H54 (cell line): ENCODE measurements at regions not wholly inside any gene's neighbourhood (a gene's known extent, or its start where the extent isn't known, plus 50 kb on each side); places are given as distances from the start of the nearest gene placed in this dataset.

Experiments used
- DNase-seq: peaks from one replicate; pipeline ENCODE4 v3.0.0; 2011; ENCODE audit warnings: low spot score, mixed read lengths; ENCODE audit not compliant: insufficient read length
- FAIRE-seq: peaks from 3 replicates; lab custom pipeline; 2011; peaks lifted over from hg19 to GRCh38; lab: Jason Lieb, UNC
- POLR2A ChIP-seq: IDR thresholded peaks from 2 replicates; pipeline ENCODE4 v1.6.1; 2011; ENCODE audit warnings: low read depth, mild to moderate bottlenecking, low read length

DNA sequence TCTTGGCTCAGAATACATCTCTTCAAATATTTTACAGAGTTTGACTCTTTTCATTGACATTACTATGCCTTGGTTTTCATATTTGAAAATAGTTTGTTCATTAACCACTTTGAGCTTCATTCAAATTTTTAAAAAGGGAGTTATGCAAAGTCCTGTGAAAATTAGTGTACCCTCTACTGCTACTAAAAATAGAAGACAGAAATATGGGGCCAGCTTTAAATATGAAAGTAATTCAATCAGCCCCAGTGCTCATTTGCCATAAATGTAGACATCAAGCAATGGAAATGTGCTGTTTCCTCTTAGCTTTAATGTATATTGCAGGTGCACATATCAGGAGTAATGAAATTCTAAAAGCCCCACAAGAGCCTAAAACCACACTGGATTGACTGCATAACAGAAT lies 218.7 kb downstream of the SPATA18 start:
- FAIRE-seq (no peak), DNase-seq (no peak)
- TF ChIP-seq POLR2A: no peak

DNA sequence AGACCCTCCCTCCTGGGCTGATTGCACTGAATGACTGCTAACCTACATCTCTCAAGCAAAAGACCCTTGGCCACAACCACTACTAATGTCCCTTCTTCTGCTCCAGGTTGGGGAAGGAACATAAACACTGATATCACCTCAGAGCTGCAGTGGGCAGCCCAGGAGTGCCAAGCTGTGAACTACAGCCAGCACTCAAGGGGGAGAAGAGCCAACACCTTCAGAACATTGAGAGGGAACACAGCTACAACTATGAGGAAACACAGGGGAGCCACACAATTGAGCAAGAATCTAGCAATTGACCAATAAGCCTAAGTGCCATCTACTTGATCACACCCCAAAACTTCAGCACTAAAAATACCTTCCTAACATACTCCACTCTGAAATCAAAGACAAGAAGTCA lies 222.8 kb downstream of the SPATA18 start:
- no peak for FAIRE-seq
- DNase-seq: no peak
- no peak for TF ChIP-seq POLR2A

DNA sequence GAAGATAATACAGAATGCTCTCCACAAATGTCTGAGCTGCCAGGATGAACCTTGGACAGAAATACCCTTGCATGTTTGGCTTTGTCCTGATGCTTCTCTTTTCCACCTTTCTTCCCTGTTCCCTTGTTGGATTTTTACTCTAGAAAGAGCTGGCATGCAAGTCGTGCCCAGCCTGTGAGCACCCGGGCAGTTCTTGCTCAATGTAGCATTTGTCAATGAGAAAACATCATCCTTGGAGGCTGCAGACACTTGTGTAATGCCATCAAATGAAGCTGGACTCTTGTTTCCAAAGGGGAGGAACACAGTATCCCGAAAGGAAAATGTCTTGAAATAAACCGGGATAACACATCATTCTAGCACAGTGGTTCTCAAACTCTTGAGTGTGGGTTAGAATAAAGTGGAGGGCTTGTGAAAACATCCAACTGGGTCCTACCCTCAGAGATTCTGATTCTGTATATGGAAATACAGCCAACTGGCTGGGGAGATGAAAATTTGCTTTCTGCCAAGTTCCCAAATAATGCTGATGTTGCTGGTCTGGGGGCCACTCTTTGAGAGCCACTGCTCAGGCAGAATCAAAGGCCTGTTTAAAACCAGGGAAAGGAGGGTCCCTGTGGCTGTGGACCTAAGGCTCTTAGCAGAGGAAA lies 237.2 kb downstream of the SPATA18 start:
- TF ChIP-seq POLR2A: no peak
- FAIRE-seq: no peak

DNA sequence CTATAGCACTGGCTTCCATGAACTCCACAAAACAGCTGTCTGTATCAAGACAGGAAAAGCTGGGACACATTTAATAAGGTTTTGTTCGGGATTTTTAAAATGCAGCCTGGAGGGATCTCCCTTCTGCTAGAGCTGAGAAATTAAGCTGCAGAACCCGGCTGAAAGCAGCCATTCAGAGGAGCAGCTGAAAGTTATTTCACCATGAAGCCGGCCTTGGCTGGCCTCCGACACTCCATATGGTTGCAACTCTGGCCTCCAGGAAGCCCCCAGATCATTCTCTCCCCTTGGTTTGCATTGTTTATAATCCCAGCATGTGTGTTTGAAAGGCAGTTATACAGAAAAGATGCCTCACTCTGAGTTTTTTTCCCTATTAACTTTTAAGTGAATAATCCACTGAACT lies 239.4 kb downstream of the SPATA18 start:
- FAIRE-seq (no peak), DNase-seq (no peak)
- TF ChIP-seq POLR2A: no peak

More for the DNA sequence above, 237.2 kb downstream of the SPATA18 start:
- no peak for DNase-seq

DNA sequence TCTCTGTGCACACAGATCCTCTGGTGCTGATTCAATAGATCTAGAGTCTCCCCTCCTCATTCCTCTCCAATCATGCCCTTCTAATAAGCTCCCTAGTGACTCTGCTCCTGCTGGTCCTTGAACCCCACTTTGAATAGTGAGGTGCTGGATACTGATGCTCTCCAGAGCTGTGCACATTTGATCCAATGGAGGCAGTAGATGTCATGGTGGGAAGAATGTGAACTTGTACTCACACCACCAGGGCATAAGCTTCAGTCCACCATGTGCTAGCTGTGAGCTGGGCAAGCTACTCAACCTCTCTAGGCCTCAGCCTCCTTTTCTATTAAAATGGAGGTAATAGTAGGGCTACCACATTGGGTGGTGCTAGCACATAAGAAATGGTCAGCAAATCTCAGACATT lies 241.1 kb downstream of the SPATA18 start:
- DNase-seq (no peak), FAIRE-seq (no peak)
- TF ChIP-seq POLR2A: no peak

DNA sequence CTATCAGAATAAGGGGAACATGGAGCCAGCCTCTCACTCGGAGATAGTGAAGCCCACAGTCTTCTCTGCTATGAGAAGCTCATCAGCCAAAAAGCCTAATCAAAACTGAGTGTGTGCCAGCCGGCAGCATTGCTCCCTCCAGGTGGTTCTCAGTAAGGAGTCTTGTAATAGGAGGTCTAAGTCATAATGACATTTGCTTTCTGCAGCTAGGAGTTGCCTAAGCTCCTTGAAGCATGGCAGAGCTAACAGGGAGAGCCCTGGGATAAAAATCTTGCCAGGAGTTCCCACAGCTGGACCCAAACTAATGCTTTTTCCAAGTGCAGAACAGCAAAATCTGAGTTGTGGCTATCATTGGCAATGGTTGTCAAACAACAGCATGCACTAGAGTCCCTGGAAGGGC lies 245.2 kb downstream of the SPATA18 start:
- no peak for TF ChIP-seq POLR2A
- FAIRE-seq: no peak
- DNase-seq: no peak

DNA sequence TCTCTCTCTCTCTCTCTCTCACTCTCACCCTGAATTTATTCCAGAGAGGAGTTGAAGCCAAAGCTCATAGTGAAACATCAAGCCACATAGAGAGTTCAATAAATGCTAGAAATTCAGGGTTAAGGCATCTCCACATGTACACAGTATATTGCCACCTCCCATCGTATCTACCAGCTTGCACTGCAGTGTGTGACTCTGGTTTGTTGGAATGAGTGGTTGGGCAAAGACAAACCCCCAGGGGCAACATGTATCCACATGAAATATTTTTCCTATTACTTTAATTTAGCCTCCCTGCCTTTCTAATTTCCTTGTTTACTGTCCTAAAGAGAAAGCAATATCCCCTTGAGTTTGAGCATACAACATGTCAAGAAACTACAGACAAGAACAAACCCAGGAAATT lies 247.3 kb downstream of the SPATA18 start:
- FAIRE-seq: no peak
- no peak for DNase-seq
- TF ChIP-seq POLR2A: no peak

DNA sequence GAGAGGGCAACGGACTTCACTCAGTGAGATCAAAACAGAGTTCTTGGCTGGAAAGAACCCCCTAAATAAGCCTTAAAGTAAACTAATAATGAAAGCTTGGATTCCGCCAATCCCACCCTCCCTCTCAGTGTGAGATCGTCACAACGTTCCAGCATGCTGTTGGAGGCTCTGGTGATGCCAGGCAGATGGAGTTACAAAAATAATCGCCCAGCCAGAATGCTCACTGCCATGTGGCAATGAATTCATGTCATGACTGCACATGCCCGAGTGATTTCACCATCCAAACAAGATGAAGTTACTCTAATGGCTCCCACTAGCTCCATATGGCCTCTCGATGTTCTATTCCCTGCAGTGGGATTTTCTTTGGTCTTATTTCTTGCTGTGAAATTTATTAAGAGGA lies 248.0 kb downstream of the SPATA18 start:
- no peak for DNase-seq
- TF ChIP-seq POLR2A: no peak
- FAIRE-seq: no peak

DNA sequence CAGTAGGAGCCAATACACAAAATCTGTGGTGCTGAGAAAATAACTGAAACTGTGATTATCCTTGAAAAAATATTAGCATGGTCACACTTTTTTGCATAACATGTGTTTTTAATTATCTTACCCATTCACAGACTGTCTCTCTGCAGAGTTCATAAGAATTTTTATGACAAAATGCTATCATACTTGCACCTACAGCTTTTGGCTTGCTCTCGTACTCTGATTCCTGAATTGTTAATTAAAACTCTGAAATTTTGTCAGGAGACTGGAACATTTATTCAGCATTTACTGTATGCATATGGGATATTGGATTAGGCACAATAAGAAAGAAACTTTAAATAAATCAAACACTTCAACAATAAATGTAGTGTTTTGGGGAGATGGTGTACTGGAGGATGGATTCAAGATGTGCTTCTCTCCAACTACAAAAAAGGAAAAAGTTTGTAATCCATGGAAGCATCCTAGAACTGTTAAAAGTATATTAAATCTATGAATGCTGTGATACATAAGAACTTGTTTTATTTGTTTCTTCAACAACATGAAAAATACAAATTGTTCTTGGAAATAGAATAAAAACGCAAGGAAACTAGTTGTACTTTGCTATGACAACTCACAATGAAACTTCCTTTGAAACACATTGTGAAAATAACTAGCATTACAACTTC lies 260.5 kb downstream of the SPATA18 start:
- TF ChIP-seq POLR2A: no peak
- DNase-seq: no peak
- no peak for FAIRE-seq

DNA sequence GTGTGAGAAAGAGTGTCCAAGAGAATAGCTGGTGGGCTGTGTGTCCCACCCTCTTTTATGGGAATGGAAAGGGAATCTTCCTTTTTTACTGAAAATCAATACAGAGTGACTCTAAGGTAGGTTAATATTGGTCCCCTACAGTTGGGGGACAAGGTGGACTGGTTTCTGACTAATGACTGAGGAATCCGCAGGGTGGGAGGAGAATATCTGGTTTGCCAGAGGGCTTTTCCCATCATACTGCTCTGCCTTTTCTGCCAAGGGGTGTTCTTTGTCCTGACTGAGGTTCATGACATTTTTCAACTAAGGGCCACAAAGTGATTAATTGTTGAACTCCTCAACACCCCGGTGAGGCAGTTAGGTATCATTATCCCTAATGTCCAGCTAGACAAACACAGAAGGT lies 261.6 kb downstream of the SPATA18 start:
- DNase-seq (no peak), FAIRE-seq (no peak)
- TF ChIP-seq POLR2A: no peak

DNA sequence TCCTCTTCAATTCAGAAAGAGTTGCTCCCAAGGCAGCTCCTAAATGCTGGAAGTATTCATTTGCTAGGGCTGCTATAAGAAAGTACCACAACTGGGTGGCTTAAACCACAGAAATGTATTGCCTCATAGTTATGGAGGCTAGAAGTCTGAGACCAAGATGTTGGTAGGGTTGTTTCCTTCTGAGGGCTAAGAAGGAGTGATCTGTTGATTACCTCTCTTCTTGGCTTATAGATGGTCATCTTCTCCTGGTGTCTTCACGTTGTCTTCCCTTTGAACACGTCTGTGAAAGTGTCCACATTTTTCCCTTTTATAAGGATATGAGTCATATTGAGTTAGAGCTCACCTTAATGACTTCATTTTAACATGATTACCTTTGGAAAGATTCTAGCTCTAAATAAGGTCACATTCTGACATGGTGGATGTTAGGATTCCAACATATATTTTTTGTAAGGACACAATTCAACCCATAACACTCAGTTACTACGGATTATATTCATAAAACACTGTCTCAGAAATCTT lies 266.3 kb downstream of the SPATA18 start:
- DNase-seq (no peak), FAIRE-seq (no peak)

DNA sequence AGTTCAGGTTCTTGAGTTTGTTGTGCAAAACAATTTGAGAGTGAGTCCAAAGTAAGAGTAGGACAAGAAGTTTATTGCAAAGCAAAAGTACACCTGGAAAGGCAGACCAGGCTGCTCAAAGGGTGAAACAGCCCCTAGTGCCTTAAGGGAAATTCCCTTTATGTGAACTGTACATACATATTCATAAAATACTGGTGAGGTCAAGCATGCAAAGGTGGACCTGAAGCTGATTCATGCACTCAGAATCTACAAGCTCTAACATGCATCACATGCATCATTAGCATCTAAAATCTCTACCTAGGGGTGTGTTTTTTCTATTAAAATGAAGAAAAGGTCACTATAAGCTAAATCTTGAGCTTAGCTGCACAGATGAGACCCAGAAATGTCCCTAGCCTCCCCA lies 266.9 kb downstream of the SPATA18 start:
- DNase-seq (no peak), FAIRE-seq (no peak)
- TF ChIP-seq POLR2A: no peak

More for the DNA sequence above, 266.3 kb downstream of the SPATA18 start:
- TF ChIP-seq POLR2A: no peak

DNA sequence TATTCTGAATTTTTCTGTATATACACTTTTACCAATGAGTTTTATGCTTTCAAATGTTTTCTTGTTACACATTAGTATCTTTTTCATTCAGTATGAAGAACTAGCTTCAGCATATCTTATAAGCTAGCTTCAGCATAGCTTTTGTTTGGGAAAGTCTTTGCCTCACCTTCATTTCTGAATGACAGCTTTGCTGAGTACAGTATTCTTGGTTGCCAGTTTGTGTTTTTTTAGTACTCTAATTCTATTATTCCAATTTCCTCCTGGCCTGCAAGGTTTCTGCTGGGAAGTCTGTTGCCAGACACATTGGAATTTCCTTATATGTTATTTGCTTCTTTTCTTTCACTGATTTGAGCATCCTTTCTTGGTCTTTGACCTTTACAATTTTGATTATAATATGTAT lies 278.8 kb downstream of the SPATA18 start:
- DNase-seq (no peak), FAIRE-seq (no peak)

DNA sequence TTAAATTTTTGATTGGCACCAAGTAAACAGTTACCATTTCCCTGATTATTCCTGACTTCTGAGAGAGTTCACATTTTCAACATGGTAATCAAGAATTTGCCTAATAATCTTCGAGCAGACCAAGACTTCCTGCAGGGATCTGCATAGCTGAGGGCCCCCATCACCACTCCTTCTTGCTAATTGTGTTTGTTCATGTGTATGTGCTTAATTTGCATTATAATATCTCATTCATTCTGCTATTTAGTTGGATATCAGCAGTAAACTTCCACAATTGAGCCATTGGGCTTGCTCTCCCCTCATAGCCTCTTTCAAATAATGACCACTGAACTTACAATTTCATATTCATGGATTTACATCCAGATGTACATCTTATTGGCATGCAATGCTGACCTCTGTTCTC lies 292.5 kb downstream of the SPATA18 start:
- DNase-seq (no peak), FAIRE-seq (no peak)
- no peak for TF ChIP-seq POLR2A

More for the DNA sequence above, 278.8 kb downstream of the SPATA18 start:
- no peak for TF ChIP-seq POLR2A

DNA sequence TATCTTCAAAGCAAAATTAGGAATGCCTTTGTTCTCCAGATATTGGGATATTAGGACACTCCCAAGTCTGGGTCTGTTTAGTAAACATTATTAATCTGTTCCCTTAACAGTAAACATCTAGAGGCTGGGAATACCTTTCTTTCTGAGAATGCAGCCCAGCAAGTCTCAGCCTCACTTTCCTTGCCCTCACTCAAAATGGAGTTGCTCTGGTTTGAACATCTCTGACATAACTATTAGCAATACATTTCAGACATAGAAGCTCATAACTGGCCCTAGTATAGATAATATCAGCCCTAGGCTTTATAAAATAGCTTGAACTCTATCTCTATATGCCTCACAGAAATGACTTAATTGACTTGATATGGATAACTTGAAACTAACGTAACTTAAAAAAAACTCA lies 299.8 kb downstream of the SPATA18 start:
- DNase-seq: no peak
- no peak for FAIRE-seq
- no peak for TF ChIP-seq POLR2A
